Esophagus muscularis mucosa (tissue), 4 donors: ENCODE measurements at regions not wholly inside any gene's neighbourhood (a gene's known extent, or its start where the extent isn't known, plus 50 kb on each side); places are given as distances from the start of the nearest gene placed in this dataset.

Experiments
- DNase-seq: peaks from one replicate; pipeline ENCODE4 v3.0.0-alpha.2; 2017; ENCODE audit errors: extremely low spot score
- H3K27ac ChIP-seq, 4 donors: fragments of 200-600 bp; sonication (generic); replicated peaks in 1 of 4; 1 replicate in 3 of 4; 2 replicates in 1 of 4; pipeline ENCODE4 v1.5.1; 2016 to 2019; ENCODE audit warnings: mild to moderate bottlenecking in 1 of 4
- H3K27me3 ChIP-seq, 4 donors: fragments of 200-600 bp; sonication (generic); one replicate each; pipeline versions ENCODE4 v1.5.1 to v1.6.0; 2016 to 2019
- H3K36me3 ChIP-seq, 4 donors: fragments of 200-600 bp; sonication (generic); one replicate each; pipeline ENCODE4 v1.5.1; 2016 to 2019
- H3K4me1 ChIP-seq, 4 donors: fragments of 200-600 bp; sonication (generic); one replicate each; pipeline ENCODE4 v1.5.1; 2016 to 2019
- H3K4me3 ChIP-seq, 4 donors: fragments of 200-600 bp; sonication (generic); 1 replicate in 2 of 4; 2 replicates in 2 of 4; pipeline ENCODE4 v1.5.1; 2016 to 2019; ENCODE audit warnings: mild to moderate bottlenecking in 4 of 4, moderate library complexity in 1 of 4
- H3K9me3 ChIP-seq, 4 donors: fragments of 200-600 bp; sonication (generic); 1 replicate in 3 of 4; 2 replicates in 1 of 4; pipeline ENCODE4 v1.5.1; 2016 to 2019
- EP300 ChIP-seq: sonication (generic); formaldehyde crosslinking; IDR thresholded peaks from one replicate; pipeline ENCODE4 v1.6.1; 2017; ENCODE audit warnings: antibody characterized with exemption
- POLR2A ChIP-seq: fragments of 450-650 bp; IDR thresholded peaks from one replicate; pipeline ENCODE4 v1.6.1; 2017; ENCODE audit warnings: antibody characterized with exemption, moderate library complexity, mild to moderate bottlenecking, low read depth
- POLR2AphosphoS5 ChIP-seq, 2 donors: sonication (generic); formaldehyde crosslinking; IDR thresholded peaks; one replicate each; pipeline ENCODE4 v1.6.1; 2017; ENCODE audit warnings: antibody characterized with exemption in 2 of 2
- WGBS: methylation state at CpG from one replicate; pipeline ENCODE4 v1.1.5; 2018; 5-methylcytosine and 5-hydroxymethylcytosine counted together
- intact Hi-C: fragments of 100-400 bp; cut with DNase I; formaldehyde crosslinking; loops from one replicate; pipeline ENCODE4 v1.15.1; 2023
- TF ChIP-seq, protein P1 (sequence below), 3 experiments: fragments of 200-600 bp in 2 of 3; fragments of 450-650 bp in 1 of 3; sonication (generic) in 2 of 3; IDR thresholded peaks; one replicate each; pipeline ENCODE4 v1.5.1; 2017 to 2019; ENCODE audit warnings: antibody characterized with exemption in 3 of 3, mild to moderate bottlenecking in 2 of 3, moderate library complexity in 1 of 3

DNA sequence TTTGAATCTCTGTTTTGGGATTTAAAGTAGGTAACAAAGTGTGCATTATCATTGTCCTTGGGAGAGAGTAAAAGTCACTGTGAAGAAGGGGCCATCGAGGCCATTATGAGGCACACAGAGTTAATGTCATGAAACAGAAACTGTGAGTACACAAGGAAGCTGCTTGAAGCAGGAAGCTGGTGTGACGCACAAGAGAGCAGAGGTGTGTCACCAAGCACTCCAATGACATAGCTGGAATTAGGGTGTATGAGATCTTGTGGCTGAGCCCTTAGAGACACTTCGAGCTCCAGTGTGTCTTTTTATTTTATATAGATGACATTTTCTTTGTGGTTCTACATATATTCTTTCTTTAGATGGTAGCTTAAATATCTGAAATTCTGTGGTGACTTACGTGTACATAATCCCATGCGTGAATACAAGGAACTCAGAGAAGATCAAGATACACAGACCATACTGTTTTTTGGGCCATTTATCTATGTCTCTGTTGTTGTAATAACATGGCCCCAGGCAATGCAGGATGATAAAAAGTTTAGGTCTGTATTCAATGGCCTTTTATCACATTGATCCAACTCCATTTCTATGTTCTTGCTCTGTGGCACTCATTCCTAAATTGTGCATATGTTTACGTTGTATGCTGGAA, 164.7 kb upstream of the FAM98A start:
- H3K36me3 ChIP-seq, result no peaks in the 10 kb centered on the region
- intact Hi-C loops, result no loop called here
- DNase-seq, result no peak
- peaks cover 0 to 4% (median 0%) of the 10 kb centered on the region in 4 donors for H3K9me3 ChIP-seq
- H3K4me1 ChIP-seq, result no peaks in the 10 kb centered on the region
- no peak overlapping the region for H3K27ac ChIP-seq
- H3K27me3 ChIP-seq, result no peaks in the 10 kb centered on the region
- no peak overlapping the region for H3K4me3 ChIP-seq
- no peak for TF ChIP-seq POLR2AphosphoS5 (IDR thresholded peaks at IDR 0.05)
- TF ChIP-seq, protein P1, sequence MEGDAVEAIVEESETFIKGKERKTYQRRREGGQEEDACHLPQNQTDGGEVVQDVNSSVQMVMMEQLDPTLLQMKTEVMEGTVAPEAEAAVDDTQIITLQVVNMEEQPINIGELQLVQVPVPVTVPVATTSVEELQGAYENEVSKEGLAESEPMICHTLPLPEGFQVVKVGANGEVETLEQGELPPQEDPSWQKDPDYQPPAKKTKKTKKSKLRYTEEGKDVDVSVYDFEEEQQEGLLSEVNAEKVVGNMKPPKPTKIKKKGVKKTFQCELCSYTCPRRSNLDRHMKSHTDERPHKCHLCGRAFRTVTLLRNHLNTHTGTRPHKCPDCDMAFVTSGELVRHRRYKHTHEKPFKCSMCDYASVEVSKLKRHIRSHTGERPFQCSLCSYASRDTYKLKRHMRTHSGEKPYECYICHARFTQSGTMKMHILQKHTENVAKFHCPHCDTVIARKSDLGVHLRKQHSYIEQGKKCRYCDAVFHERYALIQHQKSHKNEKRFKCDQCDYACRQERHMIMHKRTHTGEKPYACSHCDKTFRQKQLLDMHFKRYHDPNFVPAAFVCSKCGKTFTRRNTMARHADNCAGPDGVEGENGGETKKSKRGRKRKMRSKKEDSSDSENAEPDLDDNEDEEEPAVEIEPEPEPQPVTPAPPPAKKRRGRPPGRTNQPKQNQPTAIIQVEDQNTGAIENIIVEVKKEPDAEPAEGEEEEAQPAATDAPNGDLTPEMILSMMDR (IDR thresholded peaks at IDR 0.05), result no peak
- no peak for TF ChIP-seq EP300
- TF ChIP-seq POLR2A, result no peak
- WGBS, result 87% methylated on average over 6 of the region's 6 CpGs

DNA sequence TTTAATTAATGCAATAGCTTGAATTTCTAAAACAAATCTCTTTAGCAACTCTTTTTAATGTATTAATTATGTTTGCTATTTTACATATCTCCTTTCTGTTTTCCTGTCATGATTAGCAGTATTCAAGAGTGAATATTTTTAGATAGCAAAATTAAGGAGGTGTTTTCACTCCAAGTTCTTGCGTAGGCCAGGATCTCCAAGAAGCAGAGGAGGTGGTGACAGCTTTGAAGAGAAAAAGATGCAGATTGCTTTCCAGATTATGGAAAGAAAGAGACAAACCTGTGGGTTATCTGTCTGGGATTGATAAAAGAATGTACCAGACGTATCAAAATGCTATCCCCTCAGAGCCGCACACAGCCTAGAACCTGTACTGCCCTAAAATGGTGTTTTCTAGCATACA, 163.5 kb upstream of the FAM98A start:
- no peaks in the 10 kb centered on the region for H3K27me3 ChIP-seq
- no peaks in the 10 kb centered on the region for H3K4me1 ChIP-seq
- WGBS, result 74% methylated on average over 3 of the region's 3 CpGs
- no peak for TF ChIP-seq EP300
- TF ChIP-seq POLR2A, result no peak
- TF ChIP-seq POLR2AphosphoS5 (IDR thresholded peaks at IDR 0.05), result no peak
- TF ChIP-seq, protein P1 (IDR thresholded peaks at IDR 0.05), result no peak
- H3K9me3 ChIP-seq, result peaks cover 0 to 4% (median 0%) of the 10 kb centered on the region in 4 donors
- intact Hi-C loops, result no loop called here
- no peak overlapping the region for H3K27ac ChIP-seq
- no peaks in the 10 kb centered on the region for H3K36me3 ChIP-seq
- H3K4me3 ChIP-seq, result no peak overlapping the region
- DNase-seq, result no peak

DNA sequence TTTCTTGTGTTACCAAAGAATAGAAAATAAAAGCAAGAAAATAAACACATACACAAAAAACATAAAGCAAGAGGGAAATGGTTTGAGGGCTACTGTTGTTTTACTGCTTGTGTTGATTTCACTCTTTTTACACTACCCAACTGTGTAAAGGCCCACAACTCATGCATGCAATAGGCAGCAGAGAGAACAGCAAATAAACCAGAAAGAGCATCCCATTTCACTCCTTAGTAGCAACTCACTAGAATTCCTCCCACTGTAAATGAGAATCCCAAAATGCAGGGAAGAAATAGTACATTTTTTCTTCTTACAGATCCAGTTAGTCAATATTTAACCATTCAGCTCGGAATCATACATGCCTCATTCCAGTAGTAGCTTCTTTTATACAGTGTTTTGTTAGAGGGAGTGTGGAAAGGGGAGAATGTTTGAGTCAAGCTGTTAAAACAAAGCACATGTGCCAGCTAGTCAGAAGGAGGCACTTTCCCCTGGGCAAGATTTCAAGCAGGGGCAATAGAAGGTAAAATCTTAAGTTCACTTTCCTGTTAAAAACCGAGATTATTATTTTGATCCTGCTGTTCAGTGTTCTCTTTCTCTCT, 147.2 kb upstream of the FAM98A start:
- no peak overlapping the region for H3K4me3 ChIP-seq
- 62% methylated on average over 2 of the region's 2 CpGs for WGBS
- H3K36me3 ChIP-seq, result no peaks in the 10 kb centered on the region
- TF ChIP-seq, protein P1 (IDR thresholded peaks at IDR 0.05), result no peak
- no peak for TF ChIP-seq POLR2AphosphoS5 (IDR thresholded peaks at IDR 0.05)
- no peak for TF ChIP-seq EP300
- no peak for TF ChIP-seq POLR2A
- intact Hi-C loops, result no loop called here
- no peaks in the 10 kb centered on the region for H3K27me3 ChIP-seq
- no peak for DNase-seq
- no peak overlapping the region for H3K27ac ChIP-seq
- no peaks in the 10 kb centered on the region for H3K4me1 ChIP-seq
- H3K9me3 ChIP-seq, result peaks cover 0 to 6% (median 4%) of the 10 kb centered on the region in 4 donors

GRCh38 chr2:33735096-33735495, 136.0 kb upstream of the FAM98A start:
- Histone ChIP-seq H3K27me3 (no peaks in the 10 kb centered on the region), H3K9me3 (no peaks in the 10 kb centered on the region), H3K27ac (no peak overlapping the region), H3K36me3 (no peaks in the 10 kb centered on the region), H3K4me3 (no peak overlapping the region), H3K4me1 (no peaks in the 10 kb centered on the region)
- 62% methylated on average over 1 of the region's 1 CpG for WGBS
- no peak for TF ChIP-seq EP300
- TF ChIP-seq, protein P1 (IDR thresholded peaks at IDR 0.05), result no peak
- no peak for DNase-seq
- intact Hi-C loops, result no loop called here

DNA sequence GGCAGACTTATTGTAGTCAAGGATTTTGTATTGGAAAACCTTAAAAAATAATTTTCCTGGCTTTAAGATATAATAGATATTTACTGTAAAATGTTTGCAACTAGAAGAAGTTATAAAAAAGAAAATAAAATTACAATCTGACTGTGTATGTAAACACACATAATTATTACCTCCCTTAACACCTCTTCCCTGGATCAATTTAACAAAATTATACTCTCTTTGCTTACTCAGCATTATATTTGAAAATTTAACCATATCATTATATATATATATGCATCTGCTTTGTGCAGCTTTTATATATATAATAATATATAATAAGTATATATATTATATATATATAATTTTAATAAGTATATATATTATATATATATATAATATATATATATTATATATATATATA, 131.7 kb upstream of the FAM98A start:
- intact Hi-C loops, result no loop called here
- no peaks in the 10 kb centered on the region for H3K9me3 ChIP-seq
- H3K27me3 ChIP-seq, result no peaks in the 10 kb centered on the region
- H3K27ac ChIP-seq, result no peak overlapping the region
- no peak for DNase-seq
- H3K4me3 ChIP-seq, result no peak overlapping the region
- H3K4me1 ChIP-seq, result no peaks in the 10 kb centered on the region
- H3K36me3 ChIP-seq, result no peaks in the 10 kb centered on the region
- no peak for TF ChIP-seq POLR2A
